Stimulated activated CD4-positive, alpha-beta T cell treated with anti-CD3 and anti-CD28 coated beads, Interleukin-1b, Interleukin-23, amount 100 ng/mL, for 4 hours (primary cell): ENCODE measurements at regions not wholly inside any gene's neighbourhood (a gene's known extent, or its start where the extent isn't known, plus 50 kb on each side); places are given as distances from the start of the nearest gene placed in this dataset.

Experiments used
- DNase-seq, 2 donors: peaks; one replicate each; pipeline ENCODE4 v3.0.0-alpha.2; 2020; ENCODE audit warnings: low read depth in 2 of 2

GRCh38 chr1:56417646-56418045 lies 161.7 kb downstream of the PLPP3 start:
- no peak for DNase-seq

DNA sequence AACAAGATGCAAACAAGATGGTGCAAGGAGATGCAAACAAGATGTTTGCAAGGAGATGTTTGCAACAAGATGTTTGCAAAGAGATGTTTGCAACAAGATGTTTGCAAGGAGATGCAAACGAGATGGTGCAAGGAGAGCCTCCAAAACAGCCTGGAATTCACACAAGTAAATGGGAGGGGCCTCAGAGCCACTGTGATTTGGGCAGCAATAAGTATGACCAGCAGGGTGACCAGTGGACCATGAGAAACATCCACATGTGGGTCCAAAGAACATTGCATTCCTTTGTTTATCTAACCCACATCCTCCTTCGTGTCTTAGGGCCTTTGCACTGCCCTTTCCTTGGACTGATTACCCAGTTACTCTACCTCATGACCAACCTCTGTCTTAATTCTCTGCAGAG lies 162.9 kb downstream of the PLPP3 start:
- DNase-seq: no peak

- no peak for DNase-seq
These were observed 163.6 kb downstream of the PLPP3 start for GRCh38 chr1:56415720-56416119.

DNA sequence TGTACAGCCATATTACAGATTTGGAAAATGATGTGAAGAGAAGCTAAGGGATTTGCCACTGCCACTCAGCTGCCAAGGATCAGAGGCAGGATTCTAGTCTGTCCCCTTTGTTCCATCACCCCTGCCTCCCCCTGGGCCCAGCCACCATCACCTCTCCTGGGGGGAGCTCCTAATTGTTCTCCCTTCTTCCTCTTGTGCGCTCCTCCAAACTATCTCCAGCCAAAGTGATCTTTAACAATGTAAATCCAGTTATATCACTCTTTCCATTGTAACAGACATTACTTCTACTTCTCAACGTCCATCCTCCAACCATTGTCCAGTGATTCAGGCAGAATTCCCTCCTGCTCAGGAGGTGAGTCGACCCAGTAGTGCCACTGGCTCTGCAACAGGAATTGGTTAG lies 164.1 kb downstream of the PLPP3 start:
- DNase-seq: no peak

GRCh38 chr1:56414728-56415224 lies 164.6 kb downstream of the PLPP3 start:
- DNase-seq: no peak

GRCh38 chr1:56413671-56414199 lies 165.6 kb downstream of the PLPP3 start:
- no peak for DNase-seq

GRCh38 chr1:56411484-56412180 lies 167.7 kb downstream of the PLPP3 start:
- DNase-seq: no peak

- DNase-seq: no peak
These were observed 168.3 kb downstream of the PLPP3 start for GRCh38 chr1:56411021-56411420.

- no peak for DNase-seq
These were observed 169.0 kb downstream of the PLPP3 start for GRCh38 chr1:56410405-56410804.

GRCh38 chr1:56409112-56409691 lies 170.2 kb downstream of the PLPP3 start:
- no peak for DNase-seq

DNA sequence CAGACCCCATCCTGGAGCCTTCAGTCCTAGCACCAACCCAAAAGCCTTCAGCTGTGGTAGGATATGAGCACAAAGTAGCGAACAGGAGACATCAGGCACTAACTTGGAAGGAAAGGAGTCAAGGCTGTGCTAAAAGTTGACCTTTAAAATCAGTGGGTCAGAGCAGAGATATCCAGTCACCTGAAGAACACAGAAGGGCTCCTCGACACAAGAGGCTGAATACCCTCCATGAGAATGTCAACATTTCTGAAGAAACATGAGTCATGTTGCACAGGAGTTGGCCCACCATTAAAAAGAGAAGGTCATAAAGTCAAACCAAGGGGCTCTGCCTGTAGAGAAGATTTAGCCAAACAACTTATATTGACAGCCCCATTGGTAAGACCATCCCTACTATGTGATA lies 172.5 kb downstream of the PLPP3 start:
- no peak for DNase-seq

DNA sequence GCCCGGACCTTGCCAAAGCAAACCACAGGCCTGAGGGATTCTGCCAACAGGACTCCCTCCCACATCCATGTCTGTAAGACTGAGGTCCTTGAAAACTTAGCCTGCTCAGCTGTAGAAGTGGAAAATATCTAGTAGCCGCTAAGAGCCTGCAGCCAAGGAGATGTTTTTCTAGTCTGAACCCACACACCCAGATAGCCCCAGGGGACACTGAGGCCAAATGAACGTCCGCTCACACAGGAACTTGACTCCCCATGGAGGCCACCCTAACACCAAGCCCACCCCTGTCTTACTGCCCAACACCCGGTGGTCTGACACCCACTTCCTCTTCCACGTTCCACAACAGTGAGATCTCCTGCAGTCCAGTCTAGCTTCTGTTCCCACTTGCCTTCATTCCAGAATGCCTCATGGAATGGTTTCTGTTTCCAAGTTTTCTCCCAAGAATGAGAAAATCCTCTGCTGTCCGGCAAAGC lies 174.8 kb downstream of the PLPP3 start:
- no peak for DNase-seq

DNA sequence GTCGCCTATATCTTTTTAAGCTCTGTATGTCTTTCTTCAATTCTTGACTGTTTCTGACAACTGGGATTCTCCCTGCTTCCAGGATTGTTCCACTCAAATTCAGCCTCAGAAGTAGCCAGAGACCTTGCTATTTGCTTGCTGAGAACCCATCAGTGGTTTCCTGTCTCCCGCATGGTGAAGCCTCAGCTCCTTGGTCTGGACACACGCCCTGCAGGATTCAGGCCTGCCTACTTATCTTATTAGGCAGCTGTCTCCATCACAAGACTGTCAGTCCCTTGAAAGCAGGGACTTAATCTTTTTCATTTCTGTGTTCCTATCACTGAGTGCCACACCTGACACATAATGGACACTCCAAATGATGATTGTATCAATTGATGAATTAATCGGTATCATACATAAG lies 175.3 kb downstream of the PLPP3 start:
- DNase-seq: no peak

DNA sequence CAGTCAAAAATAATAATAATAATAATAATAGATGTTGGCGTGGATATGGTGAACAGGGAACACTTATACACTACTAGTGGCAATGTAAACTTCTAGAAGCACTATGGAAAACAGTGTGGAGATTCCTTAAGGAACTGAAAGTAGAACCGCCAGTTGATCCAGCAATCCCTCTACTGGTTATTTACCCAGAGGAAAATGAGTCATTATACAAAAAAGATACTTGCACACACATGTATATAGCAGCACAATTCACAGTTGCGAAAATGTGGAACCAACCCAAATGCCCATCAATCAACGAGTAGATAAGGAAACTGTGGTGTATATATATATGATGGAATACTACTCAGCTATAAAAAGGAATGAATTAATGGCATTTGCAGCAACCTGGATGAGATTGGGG lies 176.0 kb downstream of the PLPP3 start:
- DNase-seq: no peak

GRCh38 chr1:56401191-56401590 lies 178.2 kb downstream of the PLPP3 start:
- no peak for DNase-seq

DNA sequence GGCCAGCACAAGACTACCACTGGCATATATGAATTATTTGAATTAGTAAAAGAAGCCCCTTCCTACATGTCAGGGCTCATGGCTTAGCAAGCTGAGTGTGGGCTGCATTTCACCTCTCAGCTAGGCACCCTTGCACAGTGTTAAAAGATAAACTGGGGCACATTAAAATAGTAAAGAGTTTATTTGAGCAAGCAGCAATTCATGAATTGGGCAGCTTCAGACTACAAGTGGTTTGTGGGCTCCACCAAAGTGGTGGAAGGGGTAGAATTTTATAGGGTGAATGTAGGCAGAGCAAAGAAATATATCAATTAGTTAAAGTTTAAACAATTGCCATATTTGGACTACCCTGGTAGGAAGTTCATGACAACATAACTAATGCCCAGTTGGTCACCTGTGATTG lies 178.8 kb downstream of the PLPP3 start:
- no peak for DNase-seq

DNA sequence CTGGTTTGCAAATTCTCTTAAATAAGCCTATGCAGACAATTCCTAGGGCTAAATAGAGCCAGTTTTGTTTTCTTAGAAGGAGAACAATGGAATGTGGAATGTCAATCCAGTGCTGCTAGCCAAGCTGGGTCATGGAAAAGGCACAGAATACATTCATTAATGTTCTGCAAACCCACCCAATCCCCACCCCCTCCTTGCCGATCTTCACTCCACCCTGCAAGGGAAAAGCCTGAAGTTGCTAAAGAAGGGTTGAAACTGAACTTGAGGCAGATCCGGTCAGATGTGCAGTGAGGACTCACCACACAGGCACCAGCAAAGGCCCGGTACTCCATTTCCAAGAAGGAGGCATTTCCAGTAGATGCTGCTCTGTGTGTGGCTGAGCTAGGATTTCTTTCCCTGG lies 179.6 kb downstream of the PLPP3 start:
- no peak for DNase-seq

DNA sequence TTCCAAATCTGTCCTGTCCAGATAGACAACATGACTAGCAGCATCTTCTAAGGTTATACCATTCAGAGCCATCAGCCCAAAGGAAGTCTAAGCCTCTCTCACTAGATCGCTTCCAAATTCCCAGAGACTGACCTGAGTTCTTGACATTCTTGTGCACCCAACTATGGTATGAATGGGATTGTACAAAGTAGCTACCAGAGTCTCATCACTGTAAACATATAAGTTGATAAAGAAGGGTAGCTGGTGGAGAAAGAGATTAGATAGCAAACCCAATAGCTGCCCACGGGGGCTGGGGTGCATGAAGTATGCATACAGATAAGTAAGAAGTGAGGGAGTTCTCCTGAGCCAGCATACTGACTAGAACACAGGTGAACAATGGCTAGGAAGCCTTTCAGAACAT lies 180.0 kb downstream of the PLPP3 start:
- no peak for DNase-seq

- no peak for DNase-seq
These were observed 181.5 kb downstream of the PLPP3 start for GRCh38 chr1:56397811-56398231.

GRCh38 chr1:56397409-56397808 lies 182.0 kb downstream of the PLPP3 start:
- DNase-seq: no peak

- no peak for DNase-seq
These were observed 182.8 kb downstream of the PLPP3 start for GRCh38 chr1:56396581-56396980.

DNA sequence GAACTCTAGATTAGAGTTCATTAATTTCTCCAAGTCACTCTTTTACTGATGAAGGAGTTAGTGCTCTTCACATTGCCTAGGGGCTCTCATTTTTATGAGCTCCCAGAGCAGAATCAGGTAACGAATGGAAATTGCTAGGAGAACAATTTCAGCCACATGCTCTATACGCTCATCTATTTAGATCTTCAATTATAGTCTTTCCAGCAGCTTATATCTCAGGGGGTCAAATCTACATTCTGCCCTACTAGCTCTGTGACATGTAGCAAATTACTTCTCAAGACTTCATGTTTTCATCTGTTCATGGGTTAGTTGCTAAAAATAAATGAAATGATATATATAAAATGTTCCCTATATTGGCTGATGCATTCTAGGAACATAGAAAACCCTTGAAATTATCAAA lies 183.6 kb downstream of the PLPP3 start:
- DNase-seq: no peak

DNA sequence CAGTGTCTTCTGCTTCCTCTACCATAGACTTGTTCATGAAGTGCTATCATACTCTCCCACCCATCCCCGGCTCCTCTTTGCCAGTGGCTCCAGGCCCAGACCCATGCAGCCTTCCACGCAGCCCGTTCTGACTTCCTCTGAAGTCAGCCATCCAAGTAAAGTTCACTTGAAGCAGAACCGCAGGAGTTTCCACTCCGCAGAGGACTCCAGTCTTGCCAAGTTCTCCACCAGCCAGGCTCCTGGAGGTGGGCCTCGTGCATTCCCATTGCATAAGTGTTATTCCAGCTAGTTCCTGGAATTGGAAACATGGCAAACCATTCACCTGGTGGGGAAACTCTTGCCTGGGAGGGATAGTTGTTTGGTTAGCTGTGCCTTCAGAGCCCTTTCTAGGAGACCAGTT lies 185.1 kb downstream of the PLPP3 start:
- DNase-seq: no peak
